ENCODE measurements at regions not wholly inside any gene's neighbourhood (a gene's known extent, or its start where the extent isn't known, plus 50 kb on each side); places are given as distances from the start of the nearest gene placed in this dataset.
"Not testable (repeated sequence)": the region's sequence is repeated elsewhere in the genome, so short reads cannot be mapped to it uniquely, and the experiment has no call there.

- in situ Hi-C loops (cut with HindIII; ENCODE audit: low pct_unique_long_range_greater_than_20kb, low sequenced_read_pairs): no loop called here
Observed at GRCh38 chrX:52585892-52586291, 68.8 kb downstream of the SSX7 start.

GRCh38 chrX:52577464-52578173 is 60.8 kb upstream of the XAGE1B start:
- in situ Hi-C loops (cut with HindIII; ENCODE audit: low pct_unique_long_range_greater_than_20kb, low sequenced_read_pairs): no loop called here
- no peak for DNase-seq (ENCODE audit: low read depth)

More at GRCh38 chrX:52585892-52586291, 68.8 kb downstream of the SSX7 start:
- no peak for DNase-seq (ENCODE audit: low read depth)

GRCh38 chrX:52576946-52577345 is 60.1 kb upstream of the XAGE1B start:
- no peak for DNase-seq (ENCODE audit: low read depth)
- in situ Hi-C loops (cut with HindIII; ENCODE audit: low pct_unique_long_range_greater_than_20kb, low sequenced_read_pairs): no loop called here

- in situ Hi-C loops (cut with HindIII; ENCODE audit: low pct_unique_long_range_greater_than_20kb, low sequenced_read_pairs): no loop called here
- no peak for DNase-seq (ENCODE audit: low read depth)
Observed at GRCh38 chrX:52576474-52576873, 59.6 kb upstream of the XAGE1B start.

- peak; percentile 50 for DNase-seq (ENCODE audit: low read depth)
- in situ Hi-C loops (cut with HindIII; ENCODE audit: low pct_unique_long_range_greater_than_20kb, low sequenced_read_pairs): no loop called here
Observed at GRCh38 chrX:52574416-52575275, 57.8 kb upstream of the XAGE1B start.

- DNase-seq (ENCODE audit: low read depth); in situ Hi-C loops (cut with HindIII; ENCODE audit: low pct_unique_long_range_greater_than_20kb, low sequenced_read_pairs): not testable (repeated sequence)
Observed at GRCh38 chrX:52568146-52568545, 51.3 kb upstream of the XAGE1B start.
